Fibroblast of skin of left biceps (primary cell): ENCODE measurements at regions not wholly inside any gene's neighbourhood (a gene's known extent, or its start where the extent isn't known, plus 50 kb on each side); places are given as distances from the start of the nearest gene placed in this dataset.

ENCODE experiments used
- DNase-seq, 2 experiments: peaks; one replicate each; pipeline ENCODE4 v3.0.0-alpha.2; 2013; ENCODE audit warnings: low read depth in 2 of 2

DNA sequence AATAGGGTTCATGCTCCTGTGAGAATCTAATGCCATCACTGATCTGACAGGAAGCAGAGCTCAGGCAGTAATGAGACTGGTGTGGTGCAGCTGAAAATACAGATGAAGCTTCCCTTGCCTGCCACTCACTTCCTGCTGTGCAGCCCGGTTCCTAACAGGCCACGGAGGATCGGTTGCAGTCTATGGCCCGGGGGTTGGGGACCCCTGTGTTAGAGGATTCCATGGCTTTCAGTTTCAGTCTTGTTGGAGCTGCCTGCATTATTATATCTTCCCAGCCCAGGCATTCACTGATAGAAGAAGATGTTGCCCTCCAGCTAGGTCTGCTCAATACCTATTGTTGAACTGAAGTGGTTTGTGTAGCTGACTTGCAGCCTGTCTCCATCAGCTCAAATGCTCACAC is 1298.8 kb downstream of the TYW1 start:
- DNase-seq: no peak

DNA sequence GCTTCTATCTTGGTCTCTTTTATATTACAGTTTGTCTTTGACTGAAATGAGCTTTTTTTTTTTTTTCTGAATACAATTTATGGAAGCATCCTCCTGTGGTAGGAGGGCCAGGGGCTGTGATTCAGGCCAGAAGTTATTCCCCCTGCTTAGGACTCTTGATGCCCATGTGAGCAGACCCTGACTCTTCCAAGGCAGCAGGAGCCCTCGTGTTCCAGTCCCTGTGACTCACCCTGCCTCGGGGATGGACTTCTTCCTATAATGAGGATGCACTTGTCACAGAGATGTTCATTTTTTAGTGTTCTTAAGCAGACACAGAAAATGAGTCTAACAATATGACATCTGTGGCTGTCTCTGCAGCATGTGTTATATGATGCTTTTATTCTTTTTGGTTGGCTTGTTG is 1293.7 kb upstream of the AUTS2 start:
- no peak for DNase-seq

DNA sequence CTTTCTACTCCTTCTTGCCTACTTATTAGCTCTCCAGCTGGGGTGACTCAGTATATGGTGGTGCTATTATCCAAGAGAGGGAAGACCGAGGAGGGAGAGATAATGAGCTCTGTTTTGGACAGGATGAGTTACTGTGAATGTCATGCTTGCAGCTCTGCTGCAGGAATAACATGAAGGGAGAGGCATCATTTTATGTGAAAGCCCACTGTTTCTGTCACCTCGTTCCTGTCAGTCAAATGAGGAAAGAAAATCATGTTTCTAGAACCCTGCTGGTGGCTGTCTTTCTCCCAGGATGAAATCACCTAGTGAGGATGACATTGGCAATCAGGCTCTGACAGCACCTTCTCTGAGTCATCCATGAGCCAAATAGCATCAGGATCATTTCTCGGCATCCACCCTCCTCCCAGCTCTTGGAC is 1291.6 kb upstream of the AUTS2 start:
- no peak for DNase-seq

DNA sequence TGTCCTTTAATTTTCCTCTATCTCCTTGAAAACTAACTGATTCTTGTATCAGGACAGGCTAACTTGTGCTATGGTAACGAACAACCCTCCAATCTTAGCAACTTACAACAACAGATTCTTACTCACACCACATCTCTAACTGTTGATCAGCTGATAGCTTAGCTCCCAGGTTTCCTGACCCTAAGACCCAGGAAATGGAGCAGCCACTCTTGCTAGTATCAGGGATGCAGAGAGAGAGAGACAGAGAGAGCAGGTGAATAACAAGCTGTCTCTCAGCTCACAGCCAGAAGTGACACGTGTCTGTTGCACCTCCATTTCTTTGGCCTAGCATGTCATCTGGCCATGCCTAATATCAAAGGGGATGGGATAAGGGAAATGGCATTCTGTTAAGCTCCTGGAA is 1289.0 kb upstream of the AUTS2 start:
- no peak for DNase-seq

DNA sequence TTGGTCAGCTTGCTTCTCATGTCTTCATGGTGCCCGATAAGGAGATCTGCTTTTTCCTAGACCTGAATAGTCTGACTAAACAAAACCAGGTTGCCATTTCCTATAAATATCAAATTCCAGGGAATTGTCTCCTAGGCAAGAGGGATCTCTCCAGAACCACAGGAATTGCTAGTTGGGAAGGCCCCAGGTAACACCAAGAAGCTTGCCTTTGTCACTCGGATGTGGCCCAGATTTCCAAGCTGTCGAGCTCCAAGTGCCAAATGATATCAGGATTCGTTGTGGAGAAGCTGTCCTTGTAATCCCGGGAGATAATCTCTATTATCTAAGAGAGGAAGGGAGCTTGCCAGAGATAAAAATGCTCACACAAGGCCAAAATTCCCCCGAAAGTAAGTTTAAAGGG is 1288.5 kb upstream of the AUTS2 start:
- DNase-seq: peak in 1 of 2 experiments; percentile 17

GRCh38 chr7:68311958-68312357 is 1286.3 kb upstream of the AUTS2 start:
- DNase-seq: no peak

- DNase-seq: no peak
Measured at GRCh38 chr7:68313806-68314205, 1284.5 kb upstream of the AUTS2 start.

- DNase-seq: no peak
Measured at GRCh38 chr7:68314208-68314607, 1284.1 kb upstream of the AUTS2 start.

DNA sequence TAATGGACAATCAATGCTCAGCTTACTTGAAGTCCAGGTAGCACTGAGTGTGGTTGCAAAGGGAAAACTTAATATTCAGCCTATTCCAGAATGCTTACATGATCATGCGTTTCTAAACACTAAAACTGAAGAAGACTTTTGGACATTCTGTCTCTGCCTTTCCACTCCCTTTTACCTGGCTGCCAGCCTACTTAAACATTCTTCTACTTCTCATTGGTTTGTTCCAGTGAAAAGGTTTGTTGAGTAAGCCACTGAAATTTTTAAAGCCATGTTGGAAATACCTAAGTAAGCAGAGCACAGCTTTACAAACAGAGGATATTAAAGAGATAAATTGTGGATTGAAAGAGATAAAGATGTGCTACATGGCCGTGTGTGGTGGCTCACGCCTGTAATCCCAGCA is 1280.8 kb upstream of the AUTS2 start:
- DNase-seq: no peak

- no peak for DNase-seq
Measured at GRCh38 chr7:68319061-68319460, 1279.2 kb upstream of the AUTS2 start.

- no peak for DNase-seq
Measured at GRCh38 chr7:68321076-68321639, 1277.1 kb upstream of the AUTS2 start.

DNA sequence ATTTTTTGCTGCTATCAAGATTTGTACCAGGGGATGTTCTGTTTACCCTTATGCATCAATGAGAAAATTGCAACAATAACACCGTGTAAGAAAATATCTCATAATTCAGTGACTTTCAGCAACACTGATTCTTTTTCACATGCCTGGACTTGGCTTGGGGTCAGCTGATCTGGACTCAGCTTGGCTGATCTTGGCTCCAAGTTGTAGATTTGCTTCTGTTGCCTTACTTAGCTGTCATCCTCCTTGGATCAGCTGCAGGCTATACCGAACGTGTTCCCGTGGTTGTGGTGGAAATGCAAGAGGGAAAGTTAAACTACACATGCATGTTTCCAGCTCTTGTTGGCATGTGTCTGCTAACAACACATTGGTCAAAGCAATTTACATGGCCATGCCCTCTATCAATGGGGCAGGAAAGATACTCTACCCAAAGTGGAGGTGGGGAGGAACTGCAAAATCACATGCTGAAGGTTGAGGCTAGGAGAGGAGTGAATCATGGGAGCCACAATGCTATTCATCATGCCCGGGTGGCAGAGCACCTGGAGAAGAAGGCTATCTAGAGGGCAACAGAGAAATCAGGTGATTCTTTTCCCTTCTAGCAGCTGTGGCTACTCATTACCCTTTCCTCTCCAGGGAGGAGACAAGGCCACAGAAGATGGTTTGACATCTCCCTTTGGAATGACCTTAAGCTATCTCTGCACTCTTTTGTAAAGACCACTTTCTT is 1276.3 kb upstream of the AUTS2 start:
- DNase-seq: no peak

GRCh38 chr7:68324621-68325020 is 1273.7 kb upstream of the AUTS2 start:
- no peak for DNase-seq

DNA sequence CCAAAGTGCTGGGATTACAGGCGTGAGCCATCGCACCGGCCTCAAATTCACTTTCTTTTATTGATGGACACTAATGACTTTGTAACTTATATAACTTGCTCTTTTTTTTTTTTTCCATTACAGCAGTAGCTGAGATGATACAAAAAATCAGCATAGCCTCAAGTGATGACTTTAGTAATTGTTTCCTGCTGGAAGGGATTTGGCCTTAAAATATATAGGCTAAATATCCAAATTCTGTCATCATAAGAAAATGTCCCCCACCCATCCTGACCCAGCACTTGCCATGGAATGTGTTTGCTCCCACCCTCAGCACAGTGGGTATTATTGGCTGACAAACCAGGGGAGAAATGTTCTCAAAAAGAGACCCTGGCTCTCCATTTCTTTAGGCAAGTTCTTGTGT is 1264.1 kb upstream of the AUTS2 start:
- DNase-seq: no peak

DNA sequence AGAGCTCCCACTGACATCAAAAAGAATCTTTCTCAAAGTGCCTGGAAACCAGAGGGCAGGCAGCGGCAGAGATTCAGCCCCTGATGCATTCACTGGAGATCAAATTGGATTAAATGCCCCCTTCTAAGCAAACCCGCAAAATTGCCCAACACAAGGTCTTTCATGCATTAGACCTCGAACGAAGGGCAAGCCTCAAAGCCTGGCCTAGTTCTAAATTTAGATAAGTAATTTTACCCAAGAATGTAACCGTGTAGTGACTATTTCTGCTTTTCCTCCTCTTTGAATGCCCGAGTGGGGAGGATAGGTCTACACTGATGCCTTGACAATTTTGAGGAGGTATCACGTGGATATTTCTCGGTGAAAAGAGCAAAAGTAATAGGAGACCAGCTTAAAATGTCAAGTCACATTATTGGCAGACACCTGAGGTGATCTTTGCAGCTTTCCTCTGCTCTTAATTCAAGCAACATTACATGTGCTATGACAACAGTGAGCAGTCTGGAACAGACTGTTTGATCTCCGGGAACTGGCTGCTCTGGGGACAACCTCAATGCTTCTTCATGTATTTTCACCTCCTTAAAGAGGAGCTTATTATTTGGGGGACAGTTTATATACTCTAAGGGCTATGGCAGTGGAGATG is 1263.5 kb upstream of the AUTS2 start:
- DNase-seq: no peak

DNA sequence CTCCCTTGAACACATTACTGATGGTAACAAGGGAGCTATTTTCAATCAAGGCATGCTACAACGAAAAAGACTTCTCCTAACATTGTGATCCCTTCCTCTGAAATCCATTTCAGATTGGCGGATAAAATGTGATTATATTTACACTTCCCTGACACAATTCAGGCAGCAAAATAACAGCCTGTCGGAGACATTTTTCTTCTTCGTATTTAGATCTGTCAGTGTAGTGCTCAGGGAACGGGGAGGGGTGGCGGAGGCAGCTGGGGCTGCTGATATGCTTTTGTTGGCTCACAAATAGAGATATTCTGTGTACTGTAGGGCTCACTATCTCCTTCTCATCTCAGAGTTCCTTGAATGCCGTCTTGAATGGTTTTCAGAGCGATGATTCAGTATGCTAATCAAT is 1261.7 kb upstream of the AUTS2 start:
- no peak for DNase-seq

DNA sequence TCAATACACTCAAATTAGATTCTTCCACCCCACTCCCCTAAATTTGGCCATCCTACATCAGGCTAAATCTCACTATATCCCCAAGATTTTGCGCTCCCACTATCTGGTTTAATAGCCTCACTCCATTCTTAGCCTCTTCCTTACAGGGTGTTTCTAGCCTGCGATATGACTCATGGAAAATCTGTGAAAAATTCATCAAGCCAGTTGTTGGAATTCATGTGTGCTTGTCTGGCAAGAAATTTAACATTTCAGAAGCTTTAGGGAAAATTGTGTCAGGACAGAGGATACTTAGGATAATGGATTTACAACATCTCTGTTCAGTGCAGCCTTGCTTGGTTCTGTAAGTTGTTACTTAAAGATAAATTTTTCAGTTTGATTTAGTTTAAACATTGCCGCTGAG is 1249.9 kb upstream of the AUTS2 start:
- no peak for DNase-seq

GRCh38 chr7:68362745-68363518 is 1235.3 kb upstream of the AUTS2 start:
- no peak for DNase-seq

DNA sequence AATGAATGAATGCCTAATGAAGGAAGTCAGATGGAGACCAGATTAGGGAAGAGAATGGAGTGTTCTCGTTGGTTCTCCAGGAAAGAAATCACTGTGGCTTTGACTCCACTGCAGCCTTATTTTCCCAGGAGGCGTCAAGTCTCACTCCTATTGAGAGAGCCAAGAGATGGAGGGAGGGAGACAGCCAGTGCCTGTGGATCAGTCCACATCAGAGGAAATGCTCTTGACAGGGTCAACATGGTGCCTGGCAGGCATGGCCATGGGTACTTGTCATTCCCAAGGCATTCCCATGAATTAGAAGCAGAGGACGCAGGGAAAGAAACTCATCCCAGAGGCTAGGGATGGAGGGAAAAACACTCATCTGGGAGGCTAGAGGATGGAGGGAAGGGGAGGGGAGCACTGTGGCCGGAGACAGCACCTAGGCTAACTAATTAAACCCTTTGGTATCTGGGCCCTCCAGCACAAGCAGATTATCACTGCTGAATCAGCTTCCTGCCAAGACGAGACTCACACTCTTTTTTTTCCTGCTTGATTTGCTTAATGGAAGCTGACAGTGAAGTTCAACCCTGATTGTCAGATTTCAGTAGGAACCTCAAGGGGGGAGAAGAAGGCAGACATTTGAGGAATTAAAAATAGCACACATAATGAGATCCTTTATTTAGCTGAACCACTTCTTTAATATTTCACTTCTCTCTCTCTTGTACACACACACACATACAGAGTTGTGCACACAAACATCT is 1233.2 kb upstream of the AUTS2 start:
- peak in 1 of 2 experiments; percentile 12 for DNase-seq

DNA sequence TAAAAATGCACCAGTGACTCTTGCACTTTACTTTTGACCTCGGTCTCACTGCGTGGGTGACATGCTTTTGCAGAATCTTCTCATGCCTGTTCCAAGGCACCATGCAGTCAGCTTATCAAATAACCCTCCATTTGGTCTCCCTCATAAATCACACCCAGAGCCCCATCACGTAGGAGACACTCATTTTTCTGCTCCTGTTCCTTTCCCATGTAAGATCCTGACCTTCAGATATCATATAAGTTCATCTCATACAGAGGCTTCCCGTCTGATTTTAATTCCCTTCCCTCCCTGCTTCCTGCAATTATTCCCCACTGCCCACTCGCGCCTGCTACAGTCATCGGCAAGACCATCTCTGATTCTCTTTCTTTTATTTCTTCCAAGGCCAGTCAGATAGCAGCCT is 1226.3 kb upstream of the AUTS2 start:
- no peak for DNase-seq

- no peak for DNase-seq
Measured at GRCh38 chr7:68376131-68376661, 1222.1 kb upstream of the AUTS2 start.

GRCh38 chr7:68381731-68382130 is 1216.5 kb upstream of the AUTS2 start:
- no peak for DNase-seq
